H54 (cell line): ENCODE measurements at regions not wholly inside any gene's neighbourhood (a gene's known extent, or its start where the extent isn't known, plus 50 kb on each side); places are given as distances from the start of the nearest gene placed in this dataset.

Experiments used
- DNase-seq: peaks from one replicate; pipeline ENCODE4 v3.0.0; 2011; ENCODE audit warnings: low spot score, mixed read lengths; ENCODE audit not compliant: insufficient read length
- FAIRE-seq: peaks from 3 replicates; lab custom pipeline; 2011; peaks lifted over from hg19 to GRCh38; lab: Jason Lieb, UNC
- POLR2A ChIP-seq: IDR thresholded peaks from 2 replicates; pipeline ENCODE4 v1.6.1; 2011; ENCODE audit warnings: low read depth, mild to moderate bottlenecking, low read length

- TF ChIP-seq POLR2A, result no peak
- FAIRE-seq (no peak), DNase-seq (no peak)
Observed at GRCh38 chr3:65044401-65044800, 356.6 kb upstream of the ADAMTS9 start.

DNA sequence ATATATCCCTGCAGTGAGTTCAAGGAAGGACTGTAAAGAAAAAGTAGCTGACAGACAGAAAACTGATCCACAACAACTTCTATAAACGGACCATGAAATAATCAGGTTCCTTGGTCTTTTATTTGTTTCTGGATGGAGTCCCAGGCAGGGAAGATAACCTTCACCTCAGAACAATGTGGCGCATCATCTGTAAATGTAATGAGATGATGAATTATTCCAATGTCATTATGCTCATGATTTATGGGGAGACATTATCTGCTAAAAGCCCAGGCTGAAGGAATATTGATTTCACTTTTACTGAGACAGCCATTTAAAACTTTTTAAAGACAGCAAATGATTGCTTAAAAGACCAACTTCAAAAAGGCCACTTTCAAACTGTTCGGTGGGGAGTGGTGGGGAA is 354.9 kb upstream of the ADAMTS9 start:
- DNase-seq (no peak), FAIRE-seq (no peak)
- TF ChIP-seq POLR2A, result no peak

DNA sequence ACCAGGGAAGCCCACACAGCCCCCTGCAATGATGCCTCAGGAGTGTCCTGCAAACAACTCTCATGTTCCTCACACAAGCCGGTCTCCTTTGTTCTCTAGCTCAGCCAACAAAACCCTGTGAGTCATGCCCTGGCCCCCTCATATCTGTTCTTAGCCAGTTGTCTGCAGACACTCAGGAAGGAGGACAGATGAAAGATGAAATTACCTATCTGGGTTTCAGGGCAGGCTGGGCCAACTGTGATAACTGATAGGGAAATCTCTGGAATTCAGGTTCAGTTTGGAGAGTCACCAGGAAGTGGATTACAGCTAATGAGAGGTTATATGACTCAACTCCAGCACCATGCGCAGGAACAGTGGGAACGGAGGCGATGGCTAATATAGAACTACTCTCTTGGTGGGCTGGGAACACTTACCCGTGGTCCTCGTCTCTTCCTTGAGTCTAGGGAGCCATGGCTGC is 352.0 kb upstream of the ADAMTS9 start:
- TF ChIP-seq POLR2A, result no peak
- DNase-seq (no peak), FAIRE-seq (no peak)

DNA sequence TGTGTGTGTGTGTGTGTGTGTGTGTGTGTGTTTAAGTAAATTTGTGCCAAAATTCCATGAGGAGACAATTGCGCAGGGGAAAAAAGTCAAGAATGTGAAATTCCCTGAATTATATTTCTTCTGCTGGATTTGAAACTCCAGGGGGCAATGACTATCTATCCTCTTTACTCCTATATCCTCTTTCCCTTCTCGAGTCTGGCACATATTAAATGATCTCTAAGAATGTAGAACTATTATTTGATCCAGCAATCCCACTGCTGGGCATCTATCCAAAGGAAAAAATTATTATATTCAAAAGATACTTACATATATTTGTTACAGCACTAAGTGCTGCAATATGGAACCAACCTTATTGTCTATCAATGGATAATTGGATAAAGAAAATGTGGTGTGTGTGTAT is 350.1 kb upstream of the ADAMTS9 start:
- no peak for FAIRE-seq
- DNase-seq, result no peak
- no peak for TF ChIP-seq POLR2A

GRCh38 chr3:65035246-65035645 is 347.4 kb upstream of the ADAMTS9 start:
- DNase-seq (no peak), FAIRE-seq (no peak)
- TF ChIP-seq POLR2A, result no peak

DNA sequence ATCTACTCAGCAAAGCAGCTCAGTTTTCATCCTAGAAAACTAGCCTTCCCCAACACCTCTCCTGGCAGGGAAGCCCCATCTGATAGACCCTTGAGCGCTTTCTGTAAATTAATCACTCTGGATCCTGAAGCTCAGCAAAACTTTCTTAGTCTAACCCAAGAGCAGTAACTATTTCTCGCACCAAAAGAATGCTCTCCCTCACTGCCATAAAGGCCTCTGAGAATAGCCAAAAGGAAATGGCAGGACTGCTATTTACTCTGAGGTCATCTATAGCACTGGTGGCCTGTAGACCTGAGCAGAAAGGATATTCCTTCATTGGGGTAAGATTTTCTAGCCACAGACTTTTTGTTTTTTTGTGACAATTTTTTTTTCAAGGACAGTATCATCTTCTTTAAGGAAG is 345.8 kb upstream of the ADAMTS9 start:
- no peak for FAIRE-seq

GRCh38 chr3:65030847-65031463 is 343.2 kb upstream of the ADAMTS9 start:
- DNase-seq, result no peak
- no peak for TF ChIP-seq POLR2A
- no peak for FAIRE-seq

More for the DNA sequence above, 345.8 kb upstream of the ADAMTS9 start:
- DNase-seq, result no peak
- no peak for TF ChIP-seq POLR2A

DNA sequence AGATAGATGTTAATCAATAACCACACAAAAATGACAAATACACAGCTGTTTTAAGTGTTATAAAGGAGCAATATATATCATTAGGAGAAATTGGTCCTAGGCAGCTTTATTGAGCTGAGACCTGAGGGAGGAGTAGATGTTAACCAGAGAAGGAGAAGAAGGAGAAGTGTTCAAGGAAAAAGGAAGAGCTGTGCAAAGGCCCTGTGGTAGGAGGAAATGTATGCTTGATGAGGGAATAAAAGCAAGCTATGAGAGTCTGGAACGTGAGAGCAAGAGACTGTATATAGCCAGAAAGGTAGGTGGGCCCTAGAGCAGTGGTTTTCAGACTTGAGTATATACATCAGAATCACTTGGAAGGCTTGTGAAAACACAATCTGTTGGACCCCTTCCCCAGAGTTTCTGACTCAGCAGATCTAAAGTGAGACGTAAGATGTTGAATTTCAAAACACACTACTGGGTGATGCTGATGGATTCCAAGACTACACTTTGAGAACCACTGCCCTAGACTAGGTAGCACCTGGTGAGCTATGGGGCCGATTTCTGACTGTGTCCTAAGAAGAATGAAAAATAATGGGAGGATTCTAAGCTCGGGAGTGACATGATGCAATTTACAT is 342.3 kb upstream of the ADAMTS9 start:
- DNase-seq (no peak), FAIRE-seq (no peak)
- TF ChIP-seq POLR2A, result no peak

DNA sequence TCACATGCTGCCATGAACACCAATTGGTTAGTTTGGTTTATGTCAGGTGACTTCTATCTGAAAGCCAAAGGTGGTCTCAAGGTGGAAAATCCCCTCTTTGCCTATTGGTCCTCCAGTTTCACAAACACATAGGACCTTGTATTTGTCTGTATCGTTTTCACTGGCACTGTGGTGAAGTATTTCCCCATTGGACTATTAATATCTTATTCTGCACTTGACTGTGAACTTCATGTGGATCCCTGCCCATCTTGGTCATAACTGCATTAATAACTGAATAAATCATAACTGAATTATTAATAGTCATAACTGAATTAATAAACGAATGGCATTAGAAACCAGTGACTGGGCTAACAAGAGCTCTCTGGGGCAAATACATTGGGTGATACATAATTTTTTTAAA is 341.3 kb upstream of the ADAMTS9 start:
- DNase-seq, result no peak
- no peak for FAIRE-seq
- TF ChIP-seq POLR2A, result no peak

DNA sequence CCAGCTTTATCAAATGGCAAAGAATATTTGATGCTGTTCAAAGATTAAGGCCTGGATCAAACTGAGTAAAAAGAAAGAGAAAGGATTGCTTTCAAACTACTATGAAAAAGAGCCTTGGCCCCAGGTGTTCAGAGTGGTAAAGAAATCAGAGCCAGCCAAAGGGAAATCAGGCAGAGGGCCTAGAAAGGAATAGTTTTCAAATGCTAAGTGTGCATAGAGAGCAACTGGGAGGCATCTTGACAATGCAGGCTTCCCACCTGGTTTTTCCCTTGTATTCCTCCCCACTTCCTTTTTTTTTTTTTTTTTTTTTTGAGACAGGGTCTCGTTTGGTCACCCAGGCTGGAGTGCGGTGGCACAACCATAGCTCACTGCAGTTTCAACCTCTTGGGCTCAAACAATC is 340.2 kb upstream of the ADAMTS9 start:
- FAIRE-seq (no peak), DNase-seq (no peak)
- TF ChIP-seq POLR2A, result no peak

- DNase-seq (no peak), FAIRE-seq (no peak)
- no peak for TF ChIP-seq POLR2A
Observed at GRCh38 chr3:65027335-65027734, 339.5 kb upstream of the ADAMTS9 start.

GRCh38 chr3:65026151-65026550 is 338.4 kb upstream of the ADAMTS9 start:
- TF ChIP-seq POLR2A, result no peak
- DNase-seq, result no peak
- FAIRE-seq, result no peak

DNA sequence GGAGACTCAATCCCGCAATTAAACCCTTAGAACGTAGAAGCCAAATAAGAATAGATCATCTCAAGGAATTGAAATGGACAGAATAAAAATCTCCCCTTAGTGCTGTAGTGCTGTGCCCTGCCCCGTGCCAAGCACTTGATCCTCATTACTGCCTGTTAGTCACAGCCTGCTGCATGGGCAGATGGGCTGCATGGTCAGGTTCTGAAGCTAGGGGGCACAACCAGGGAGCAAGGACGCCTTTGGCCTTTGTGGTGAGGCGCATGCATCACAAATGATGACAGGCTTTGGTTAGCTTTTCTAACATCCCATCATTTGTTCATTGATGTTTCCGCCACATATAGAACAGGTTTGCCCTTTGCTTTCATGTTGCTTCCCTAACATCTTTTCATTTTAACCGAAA is 336.3 kb upstream of the ADAMTS9 start:
- TF ChIP-seq POLR2A, result no peak
- DNase-seq, result no peak
- FAIRE-seq, result no peak

DNA sequence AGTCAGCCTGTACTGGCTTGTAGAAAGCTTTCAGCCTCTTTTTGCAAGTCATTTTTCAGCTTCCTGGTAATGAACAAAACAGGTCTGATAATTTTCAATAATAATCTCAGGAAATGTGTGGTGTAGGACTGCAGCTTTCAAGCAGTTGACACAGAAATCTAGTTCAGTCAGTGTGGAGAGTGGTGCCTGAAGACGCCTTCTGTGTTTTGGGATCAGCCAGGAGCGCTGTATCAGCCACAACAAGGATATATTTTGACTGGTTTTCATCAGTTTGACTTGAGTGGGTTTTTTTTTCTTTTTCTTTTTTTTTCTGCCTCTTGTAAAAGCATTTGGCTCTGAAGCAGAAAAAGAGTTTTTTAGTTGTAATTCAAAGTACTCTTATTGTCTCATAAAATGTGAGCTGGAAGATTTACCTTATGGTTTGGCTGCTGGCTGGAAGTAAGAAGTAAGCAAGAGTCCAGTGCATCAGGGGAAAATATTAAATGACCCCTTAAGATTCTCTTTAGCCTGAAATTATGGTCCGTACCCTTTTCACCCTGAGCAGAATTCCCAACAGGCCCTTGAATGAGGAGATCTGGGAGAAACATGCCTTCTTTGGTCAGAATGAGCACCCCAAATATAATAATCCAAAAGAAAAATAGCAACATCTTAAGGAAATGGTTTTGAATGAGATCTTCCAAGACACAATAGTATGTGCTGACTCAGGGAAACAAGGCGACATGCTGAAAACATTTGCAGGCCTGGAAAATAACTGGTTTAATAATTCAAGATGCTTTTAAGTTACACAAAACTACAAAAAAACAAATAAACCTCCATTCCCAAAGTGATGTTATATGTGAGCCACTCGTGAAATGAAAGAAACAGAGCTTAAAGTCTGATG is 332.7 kb upstream of the ADAMTS9 start:
- no peak for DNase-seq
- TF ChIP-seq POLR2A, result no peak
- FAIRE-seq, result no peak

DNA sequence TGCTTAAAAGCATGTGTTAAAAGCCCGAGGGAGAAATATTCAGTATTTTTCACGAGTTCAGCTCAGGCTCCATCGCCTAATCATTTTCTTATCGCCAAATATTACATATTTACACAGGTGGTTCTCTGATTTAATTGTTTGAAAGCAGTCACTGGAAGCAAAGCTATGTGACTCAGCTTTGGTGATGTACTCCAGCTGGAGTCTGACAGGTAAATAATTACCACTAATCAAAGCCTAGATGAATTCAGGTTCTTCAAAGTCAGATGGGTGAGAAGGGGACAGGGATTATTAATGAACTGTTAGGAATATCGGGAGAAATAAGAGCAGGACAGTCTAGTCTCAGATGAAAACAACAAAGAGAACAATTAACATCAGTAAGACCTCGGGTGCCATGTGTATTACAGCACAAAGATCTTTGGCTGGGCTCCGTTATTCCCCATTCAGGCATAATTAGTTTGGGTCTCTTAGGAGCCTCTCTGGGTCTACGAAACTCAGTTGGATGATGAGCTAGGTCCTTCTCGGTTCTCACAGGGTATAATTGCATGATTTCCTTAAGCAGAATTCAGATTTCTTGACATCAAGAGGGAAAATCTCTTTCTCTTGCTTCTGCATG is 331.7 kb upstream of the ADAMTS9 start:
- DNase-seq, result no peak
- no peak for FAIRE-seq
- no peak for TF ChIP-seq POLR2A
